Liver (tissue), 8 donors: ENCODE measurements at regions not wholly inside any gene's neighbourhood (a gene's known extent, or its start where the extent isn't known, plus 50 kb on each side); places are given as distances from the start of the nearest gene placed in this dataset.

Experiments
- DNase-seq: peaks from one replicate; pipeline ENCODE4 v3.0.0-alpha.2; 2017; ENCODE audit warnings: low spot score
- H3K27ac ChIP-seq, 2 donors: one replicate each; pipeline ENCODE4 v1.7.0; 2013; ENCODE audit warnings: inconsistent platforms in 2 of 2, low read length in 2 of 2, control low read depth in 1 of 2, low read depth in 1 of 2, mild to moderate bottlenecking in 1 of 2
- H3K27me3 ChIP-seq, 4 donors: one replicate each; pipeline versions ENCODE4 v1.6.1 to v1.7.0; 2013; ENCODE audit warnings: low read length in 3 of 4, inconsistent platforms in 1 of 4, mild to moderate bottlenecking in 1 of 4, moderate library complexity in 1 of 4; ENCODE audit not compliant: control insufficient read depth in 4 of 4, insufficient read depth in 4 of 4
- H3K36me3 ChIP-seq, 4 donors: one replicate each; pipeline versions ENCODE4 v1.6.1 to v1.7.0; 2013; ENCODE audit warnings: low read length in 3 of 4, mild to moderate bottlenecking in 3 of 4, low read depth in 1 of 4, moderate library complexity in 1 of 4; ENCODE audit not compliant: control insufficient read depth in 4 of 4, insufficient read depth in 3 of 4
- H3K4me1 ChIP-seq, 4 donors: one replicate each; pipeline versions ENCODE4 v1.6.1 to v1.7.0; 2013; ENCODE audit warnings: low read length in 3 of 4, mild to moderate bottlenecking in 3 of 4, moderate library complexity in 1 of 4; ENCODE audit not compliant: control insufficient read depth in 4 of 4, insufficient read depth in 4 of 4
- H3K4me3 ChIP-seq, 3 donors: one replicate each; pipeline versions ENCODE4 v1.6.1 to v1.7.0; 2013; ENCODE audit warnings: low read length in 3 of 3, control low read depth in 1 of 3, low read depth in 1 of 3, mild to moderate bottlenecking in 1 of 3
- H3K9ac ChIP-seq, 2 donors: one replicate each; pipeline ENCODE4 v1.7.0; 2013; ENCODE audit warnings: low read length in 2 of 2, mild to moderate bottlenecking in 2 of 2, moderate library complexity in 2 of 2, control low read depth in 1 of 2, low read depth in 1 of 2
- H3K9me3 ChIP-seq, 4 donors: one replicate each; pipeline versions ENCODE4 v1.6.1 to v1.7.0; 2013; ENCODE audit warnings: low read length in 3 of 4; ENCODE audit not compliant: control insufficient read depth in 4 of 4
- CTCF ChIP-seq: fragments of 150-350 bp; IDR thresholded peaks from 2 replicates; pipeline ENCODE4 v1.5.1; 2017; ENCODE audit warnings: improper control_type of control experiment, low read depth, low read length; ENCODE audit not compliant: missing input control
- EGR1 ChIP-seq, 2 donors: IDR thresholded peaks; 2 replicates each; pipeline ENCODE4 v1.6.1; 2016 to 2018; ENCODE audit warnings: antibody characterized with exemption in 2 of 2, low read depth in 2 of 2
- FOXA1 ChIP-seq: IDR thresholded peaks from 2 replicates; pipeline ENCODE4 v1.6.1; 2016; ENCODE audit warnings: antibody characterized with exemption
- FOXA2 ChIP-seq: IDR thresholded peaks from 2 replicates; pipeline ENCODE4 v1.6.1; 2016; ENCODE audit warnings: antibody characterized with exemption
- GABPA ChIP-seq, 2 donors: IDR thresholded peaks in 1 of 2; conservative IDR thresholded peaks in 1 of 2; 2 replicates each; pipeline ENCODE4 v1.6.1; 2016; ENCODE audit warnings: antibody characterized with exemption in 2 of 2, mild to moderate bottlenecking in 1 of 2, moderate library complexity in 1 of 2
- HNF4A ChIP-seq, 2 donors: conservative IDR thresholded peaks; 2 replicates each; pipeline ENCODE4 v1.6.1; 2016; ENCODE audit warnings: antibody characterized with exemption in 2 of 2, mild to moderate bottlenecking in 2 of 2
- HNF4G ChIP-seq: IDR thresholded peaks from 2 replicates; pipeline ENCODE4 v1.6.1; 2016; ENCODE audit warnings: antibody characterized with exemption
- JUND ChIP-seq, 2 donors: IDR thresholded peaks; 2 replicates each; pipeline ENCODE4 v1.6.1; 2016; ENCODE audit warnings: antibody characterized with exemption in 2 of 2
- NR2F2 ChIP-seq: IDR thresholded peaks from 2 replicates; pipeline ENCODE4 v1.6.1; 2016; ENCODE audit warnings: antibody characterized with exemption
- RAD21 ChIP-seq, 2 donors: IDR thresholded peaks; 2 replicates each; pipeline ENCODE4 v1.6.1; 2016; ENCODE audit warnings: antibody characterized with exemption in 2 of 2, mild to moderate bottlenecking in 2 of 2
- REST ChIP-seq: IDR thresholded peaks from 2 replicates; pipeline ENCODE4 v1.6.1; 2016; ENCODE audit warnings: antibody characterized with exemption, mild to moderate bottlenecking
- RXRA ChIP-seq, 2 donors: IDR thresholded peaks; 2 replicates each; pipeline ENCODE4 v1.6.1; 2017 to 2018; ENCODE audit warnings: antibody characterized with exemption in 2 of 2, mild to moderate bottlenecking in 1 of 2
- SP1 ChIP-seq: IDR thresholded peaks from 2 replicates; pipeline ENCODE4 v1.6.1; 2018; ENCODE audit warnings: antibody characterized with exemption, mild to moderate bottlenecking
- TAF1 ChIP-seq: conservative IDR thresholded peaks from 2 replicates; pipeline ENCODE4 v1.6.1; 2016; ENCODE audit warnings: antibody characterized with exemption, mild to moderate bottlenecking
- YY1 ChIP-seq: IDR thresholded peaks from 2 replicates; pipeline ENCODE4 v1.6.1; 2016; ENCODE audit warnings: antibody characterized with exemption, mild to moderate bottlenecking
- WGBS: extraction: QIAGEN DNeasy Blood & Tissue Kit; methylation state at CpG from one replicate; pipeline ENCODE4 v1.1.7; 2013; 5-methylcytosine and 5-hydroxymethylcytosine counted together
- TF ChIP-seq, protein P1 (sequence below): IDR thresholded peaks from 2 replicates; pipeline ENCODE4 v1.6.1; 2016; ENCODE audit warnings: antibody characterized with exemption
- TF ChIP-seq, protein P2 (sequence below): IDR thresholded peaks from 2 replicates; pipeline ENCODE4 v1.6.1; 2016; ENCODE audit warnings: antibody characterized with exemption
- donor health status: healthy.
- donor health status: healthy.
- donor health status: healthy.
- donor health status: healthy.
- donor health status: healthy.

- H3K9ac ChIP-seq, result no peak overlapping the region
- H3K36me3 ChIP-seq, result no peaks in the 10 kb centered on the region
- TF ChIP-seq NR2F2 (no peak), TAF1 (no peak)
- H3K27ac ChIP-seq, result no peak overlapping the region
- H3K27me3 ChIP-seq, result no peaks in the 10 kb centered on the region
- H3K4me1 ChIP-seq, result no peaks in the 10 kb centered on the region
- 73% methylated on average over 7 of the region's 7 CpGs for WGBS
- no peak overlapping the region for H3K4me3 ChIP-seq
- DNase-seq, result peak; percentile 4
- no peaks in the 10 kb centered on the region for H3K9me3 ChIP-seq
Observed at GRCh38 chr10:130432271-130432670, 296.1 kb downstream of the GLRX3 start.

GRCh38 chr10:130432850-130433249 is 296.7 kb downstream of the GLRX3 start:
- H3K27ac ChIP-seq, result no peak overlapping the region
- TF ChIP-seq FOXA1 (no peak), TAF1 (no peak), JUND (IDR thresholded peaks at IDR 0.05) (no peak)
- DNase-seq, result no peak
- peaks cover 0 to under 1% (median 0%) of the 10 kb centered on the region in 4 donors for H3K27me3 ChIP-seq
- WGBS, result 72% methylated on average over 9 of the region's 9 CpGs
- H3K4me1 ChIP-seq, result no peaks in the 10 kb centered on the region
- no peak overlapping the region for H3K4me3 ChIP-seq
- H3K36me3 ChIP-seq, result no peaks in the 10 kb centered on the region
- no peak overlapping the region for H3K9ac ChIP-seq
- no peaks in the 10 kb centered on the region for H3K9me3 ChIP-seq

GRCh38 chr10:130434446-130435385 is 298.5 kb downstream of the GLRX3 start:
- Histone ChIP-seq H3K27me3 (peaks cover 0 to 3% (median 0%) of the 10 kb centered on the region in 4 donors), H3K9me3 (no peaks in the 10 kb centered on the region), H3K4me3 (no peak overlapping the region), H3K27ac (no peak overlapping the region), H3K9ac (no peak overlapping the region), H3K4me1 (no peaks in the 10 kb centered on the region), H3K36me3 (no peaks in the 10 kb centered on the region)
- 75% methylated on average over 14 of the region's 14 CpGs for WGBS
- DNase-seq, result peak; percentile 14
- no peak for TF ChIP-seq GABPA (IDR thresholded peaks at IDR 0.05 in 1 of 2, conservative IDR thresholded peaks at IDR 0.05 in 1 of 2)
- no peak for TF ChIP-seq JUND (IDR thresholded peaks at IDR 0.05)
- no peak for TF ChIP-seq TAF1
- no peak for TF ChIP-seq CTCF
- no peak for TF ChIP-seq HNF4G
- TF ChIP-seq, protein P1, sequence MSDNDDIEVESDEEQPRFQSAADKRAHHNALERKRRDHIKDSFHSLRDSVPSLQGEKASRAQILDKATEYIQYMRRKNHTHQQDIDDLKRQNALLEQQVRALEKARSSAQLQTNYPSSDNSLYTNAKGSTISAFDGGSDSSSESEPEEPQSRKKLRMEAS, result no peak
- no peak for TF ChIP-seq RXRA (IDR thresholded peaks at IDR 0.05)
- TF ChIP-seq, protein P2, sequence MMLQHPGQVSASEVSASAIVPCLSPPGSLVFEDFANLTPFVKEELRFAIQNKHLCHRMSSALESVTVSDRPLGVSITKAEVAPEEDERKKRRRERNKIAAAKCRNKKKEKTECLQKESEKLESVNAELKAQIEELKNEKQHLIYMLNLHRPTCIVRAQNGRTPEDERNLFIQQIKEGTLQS, result no peak
- TF ChIP-seq RAD21 (IDR thresholded peaks at IDR 0.05), result no peak
- TF ChIP-seq HNF4A (conservative IDR thresholded peaks at IDR 0.05), result no peak
- TF ChIP-seq EGR1 (IDR thresholded peaks at IDR 0.05; ENCODE audit: low read depth in 2 of 2), result no peak
- no peak for TF ChIP-seq NR2F2
- no peak for TF ChIP-seq FOXA2
- TF ChIP-seq YY1, result no peak
- no peak for TF ChIP-seq REST
- TF ChIP-seq FOXA1, result no peak
- TF ChIP-seq SP1, result no peak
